MM.1S (cell line): ENCODE measurements at regions not wholly inside any gene's neighbourhood (a gene's known extent, or its start where the extent isn't known, plus 50 kb on each side); places are given as distances from the start of the nearest gene placed in this dataset.

Experiments used
- DNase-seq: peaks from one replicate; pipeline ENCODE4 v3.0.0-alpha.2; 2015
- H2AFZ ChIP-seq: fragments of 300-600 bp; sonication (generic); 2 replicates; pipeline ENCODE4 v1.6.0; 2016; ENCODE audit warnings: antibody characterized with exemption, low read length
- H3F3A ChIP-seq: fragments of 300-600 bp; sonication (generic); 2 replicates; pipeline ENCODE4 v1.6.1; 2016; ENCODE audit warnings: mild to moderate bottlenecking, antibody characterized with exemption, low read length, moderate library complexity, mixed read lengths; ENCODE audit not compliant: insufficient read depth
- H3K27ac ChIP-seq: fragments of 300-600 bp; sonication (generic); 2 replicates; pipeline ENCODE4 v1.5.1; 2016; ENCODE audit warnings: mild to moderate bottlenecking, low read length
- H3K27me3 ChIP-seq: fragments of 300-600 bp; sonication (generic); replicated peaks from 2 replicates; pipeline ENCODE4 v1.6.0; 2016; ENCODE audit warnings: low read length; ENCODE audit not compliant: insufficient read depth
- H3K36me3 ChIP-seq: fragments of 300-600 bp; sonication (generic); replicated peaks from 2 replicates; pipeline ENCODE4 v1.6.1; 2016; ENCODE audit warnings: mild to moderate bottlenecking, low read length, mixed read lengths; ENCODE audit not compliant: insufficient read depth
- H3K4me1 ChIP-seq: fragments of 300-600 bp; sonication (generic); 2 replicates; pipeline ENCODE4 v1.6.1; 2016; ENCODE audit warnings: low read length, mixed read lengths
- H3K4me2 ChIP-seq: fragments of 300-600 bp; sonication (generic); 2 replicates; pipeline ENCODE4 v1.6.0; 2016; ENCODE audit warnings: low read depth, low read length
- H3K4me3 ChIP-seq: fragments of 300-600 bp; sonication (generic); 2 replicates; pipeline ENCODE4 v1.5.1; 2016; ENCODE audit warnings: low read length, mixed read lengths
- H3K79me2 ChIP-seq: fragments of 300-600 bp; sonication (generic); 2 replicates; pipeline ENCODE4 v1.6.1; 2016; ENCODE audit warnings: mixed run types, low read length, mixed read lengths
- H3K9ac ChIP-seq: fragments of 300-600 bp; sonication (generic); 2 replicates; pipeline ENCODE4 v1.6.1; 2016; ENCODE audit warnings: low read length, mixed read lengths
- H3K9me2 ChIP-seq: fragments of 300-600 bp; sonication (generic); replicated peaks from 2 replicates; pipeline ENCODE4 v1.6.1; 2016; ENCODE audit warnings: mild to moderate bottlenecking, low read length, mixed read lengths; ENCODE audit not compliant: insufficient read depth
- H3K9me3 ChIP-seq: fragments of 300-600 bp; sonication (generic); replicated peaks from 2 replicates; pipeline ENCODE4 v1.6.1; 2016; ENCODE audit warnings: mild to moderate bottlenecking, low read length, mixed read lengths; ENCODE audit not compliant: insufficient read depth
- H4K20me1 ChIP-seq: fragments of 300-600 bp; sonication (generic); 2 replicates; pipeline ENCODE4 v1.6.1; 2016; ENCODE audit warnings: mild to moderate bottlenecking, low read length, moderate library complexity, mixed read lengths; ENCODE audit not compliant: insufficient read depth
- EZH2 ChIP-seq: fragments of 300-600 bp; sonication (generic); optimal IDR thresholded peaks from 2 replicates; pipeline ENCODE3; 2017; ENCODE audit warnings: low read depth, mild to moderate bottlenecking, antibody characterized with exemption, low read length, mixed read lengths
- EZH2phosphoT487 ChIP-seq: fragments of 300-600 bp; sonication (generic); IDR thresholded peaks from 2 replicates; pipeline ENCODE4 v1.6.1; 2018; ENCODE audit warnings: antibody characterized with exemption, low read length
- TF ChIP-seq, protein P1 (sequence below): fragments of 300-600 bp; sonication (generic); IDR thresholded peaks from 2 replicates; pipeline ENCODE4 v1.5.1; 2016; ENCODE audit warnings: antibody characterized with exemption, low read length, mixed read lengths

DNA sequence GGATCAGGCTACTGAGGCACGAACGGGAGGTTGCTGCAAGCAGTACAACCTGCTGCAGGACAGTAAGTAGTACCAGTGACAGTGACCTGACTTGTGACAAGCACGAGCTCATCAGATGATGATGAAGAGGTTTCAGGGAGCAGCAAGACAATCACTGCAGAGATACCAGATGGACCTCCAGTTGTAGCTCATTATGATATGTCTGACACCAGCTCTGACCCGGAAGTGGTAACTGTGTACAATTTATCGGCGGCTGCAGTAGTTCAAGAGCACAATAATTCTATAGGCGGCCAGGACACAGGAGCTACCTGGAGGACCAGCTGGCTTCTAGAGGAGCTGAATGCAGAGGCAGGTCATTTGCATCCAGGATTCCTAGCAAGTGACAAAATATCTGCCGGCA is 64.0 kb upstream of the GULP1 start:
- H3K27me3 ChIP-seq: no peaks in the 10 kb centered on the region
- H3K4me3 ChIP-seq: no peak overlapping the region
- no peak overlapping the region for H3K9ac ChIP-seq
- H3F3A ChIP-seq: no peaks in the 10 kb centered on the region
- no peaks in the 10 kb centered on the region for H4K20me1 ChIP-seq
- no peaks in the 10 kb centered on the region for H3K79me2 ChIP-seq
- no peaks in the 10 kb centered on the region; the same call in 1 of the 2 replicates for H3K36me3 ChIP-seq
- no peaks in the 10 kb centered on the region for H3K9me3 ChIP-seq
- no peaks in the 10 kb centered on the region for H3K4me1 ChIP-seq
- H3K4me2 ChIP-seq: no peak overlapping the region
- no peaks in the 10 kb centered on the region for H3K9me2 ChIP-seq
- no peak overlapping the region for H2AFZ ChIP-seq
- no peak overlapping the region for H3K27ac ChIP-seq
- TF ChIP-seq, protein P1, sequence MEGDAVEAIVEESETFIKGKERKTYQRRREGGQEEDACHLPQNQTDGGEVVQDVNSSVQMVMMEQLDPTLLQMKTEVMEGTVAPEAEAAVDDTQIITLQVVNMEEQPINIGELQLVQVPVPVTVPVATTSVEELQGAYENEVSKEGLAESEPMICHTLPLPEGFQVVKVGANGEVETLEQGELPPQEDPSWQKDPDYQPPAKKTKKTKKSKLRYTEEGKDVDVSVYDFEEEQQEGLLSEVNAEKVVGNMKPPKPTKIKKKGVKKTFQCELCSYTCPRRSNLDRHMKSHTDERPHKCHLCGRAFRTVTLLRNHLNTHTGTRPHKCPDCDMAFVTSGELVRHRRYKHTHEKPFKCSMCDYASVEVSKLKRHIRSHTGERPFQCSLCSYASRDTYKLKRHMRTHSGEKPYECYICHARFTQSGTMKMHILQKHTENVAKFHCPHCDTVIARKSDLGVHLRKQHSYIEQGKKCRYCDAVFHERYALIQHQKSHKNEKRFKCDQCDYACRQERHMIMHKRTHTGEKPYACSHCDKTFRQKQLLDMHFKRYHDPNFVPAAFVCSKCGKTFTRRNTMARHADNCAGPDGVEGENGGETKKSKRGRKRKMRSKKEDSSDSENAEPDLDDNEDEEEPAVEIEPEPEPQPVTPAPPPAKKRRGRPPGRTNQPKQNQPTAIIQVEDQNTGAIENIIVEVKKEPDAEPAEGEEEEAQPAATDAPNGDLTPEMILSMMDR: no peak
- TF ChIP-seq EZH2 (no peak), EZH2phosphoT487 (no peak)
- no peak for DNase-seq

DNA sequence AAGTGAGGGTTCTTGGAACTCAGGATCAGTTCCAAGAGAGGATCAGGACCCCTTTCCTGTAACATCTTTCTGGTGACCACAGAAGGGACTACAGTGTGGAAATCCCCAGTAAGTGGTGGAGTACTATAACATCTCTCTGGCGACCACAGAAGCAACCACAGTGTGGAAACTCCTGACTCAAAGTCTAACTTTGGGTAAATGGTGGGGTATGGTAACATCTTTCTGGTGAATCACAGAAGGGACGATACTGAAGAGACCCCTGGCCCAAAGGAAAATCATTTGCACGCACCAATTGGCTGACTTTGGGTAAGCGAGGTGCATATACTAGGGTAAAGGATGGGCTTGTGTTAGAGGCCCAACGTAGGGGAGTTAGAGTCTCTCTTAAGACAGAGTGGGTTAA is 56.3 kb upstream of the GULP1 start:
- H3K9me3 ChIP-seq: no peaks in the 10 kb centered on the region
- no peaks in the 10 kb centered on the region for H3K79me2 ChIP-seq
- H3K9ac ChIP-seq: no peak overlapping the region
- H3K27me3 ChIP-seq: no peaks in the 10 kb centered on the region
- H3K4me3 ChIP-seq: no peak overlapping the region
- no peaks in the 10 kb centered on the region for H3K9me2 ChIP-seq
- no peak for DNase-seq
- no peak overlapping the region for H2AFZ ChIP-seq
- no peaks in the 10 kb centered on the region; the same call in 1 of the 2 replicates for H3K36me3 ChIP-seq
- no peaks in the 10 kb centered on the region for H4K20me1 ChIP-seq
- H3F3A ChIP-seq: no peaks in the 10 kb centered on the region
- no peaks in the 10 kb centered on the region for H3K4me1 ChIP-seq
- TF ChIP-seq EZH2phosphoT487 (no peak), EZH2 (no peak)
- TF ChIP-seq, protein P1: no peak
- H3K4me2 ChIP-seq: no peak overlapping the region
- no peak overlapping the region for H3K27ac ChIP-seq

DNA sequence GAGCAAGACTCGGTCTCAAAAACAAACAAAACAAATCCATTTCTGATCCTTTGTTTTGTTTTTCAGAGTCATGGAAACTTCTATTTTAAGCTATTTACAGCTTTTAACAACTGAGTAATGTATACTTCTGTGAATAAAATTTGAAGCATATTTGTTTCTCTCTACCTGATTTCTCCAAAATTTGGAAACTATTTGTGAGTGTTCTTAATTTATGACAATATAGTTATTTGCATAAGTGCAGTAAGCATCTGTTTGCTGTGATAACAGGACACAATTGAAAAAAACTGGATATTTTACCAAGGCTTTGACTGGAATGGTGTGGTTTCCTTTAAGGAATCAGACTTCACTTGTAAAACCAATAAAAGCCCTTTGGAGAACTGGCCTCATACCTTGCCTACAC is 53.3 kb upstream of the GULP1 start:
- H3K79me2 ChIP-seq: no peaks in the 10 kb centered on the region
- no peaks in the 10 kb centered on the region for H4K20me1 ChIP-seq
- no peak overlapping the region for H3K27ac ChIP-seq
- no peak overlapping the region for H3K4me3 ChIP-seq
- no peaks in the 10 kb centered on the region for H3K4me1 ChIP-seq
- H3K4me2 ChIP-seq: no peak overlapping the region
- no peaks in the 10 kb centered on the region for H3K9me3 ChIP-seq
- H3K27me3 ChIP-seq: no peaks in the 10 kb centered on the region
- no peak overlapping the region for H2AFZ ChIP-seq
- H3F3A ChIP-seq: no peaks in the 10 kb centered on the region
- no peak for DNase-seq
- H3K36me3 ChIP-seq: no peaks in the 10 kb centered on the region
- TF ChIP-seq EZH2 (no peak), EZH2phosphoT487 (no peak)
- TF ChIP-seq, protein P1: no peak
- no peak overlapping the region for H3K9ac ChIP-seq
- H3K9me2 ChIP-seq: no peaks in the 10 kb centered on the region
